Smooth muscle cell (in vitro differentiated cells): ENCODE measurements at regions not wholly inside any gene's neighbourhood (a gene's known extent, or its start where the extent isn't known, plus 50 kb on each side); places are given as distances from the start of the nearest gene placed in this dataset.

Experiments used
- DNase-seq: peaks from one replicate; lab custom pipeline; 2025; ENCODE audit not compliant: unreplicated experiment; lab: John Stamatoyannopoulos, UW
- H2AFZ ChIP-seq: fragments of 200-600 bp; sonication (generic); 2 replicates; pipeline ENCODE4 v1.6.0; 2016; ENCODE audit warnings: antibody characterized with exemption, low read depth, mild to moderate bottlenecking
- H3F3A ChIP-seq: fragments of 200-600 bp; sonication (generic); 2 replicates; pipeline ENCODE4 v1.6.0; 2017; ENCODE audit warnings: antibody characterized with exemption, low read depth
- H3K27ac ChIP-seq: fragments of 200-600 bp; sonication (generic); 2 replicates; pipeline ENCODE4 v1.5.1; 2016; ENCODE audit warnings: low read depth, mild to moderate bottlenecking
- H3K27me3 ChIP-seq: fragments of 200-600 bp; sonication (generic); 2 replicates; pipeline ENCODE4 v1.6.1; 2016; ENCODE audit warnings: low read depth, mild to moderate bottlenecking
- H3K36me3 ChIP-seq: fragments of 200-600 bp; sonication (generic); 2 replicates; pipeline ENCODE4 v1.5.1; 2016; ENCODE audit warnings: low read depth
- H3K4me1 ChIP-seq: fragments of 200-600 bp; sonication (generic); 2 replicates; pipeline ENCODE4 v1.5.1; 2016; ENCODE audit warnings: low read depth
- H3K4me2 ChIP-seq: fragments of 200-600 bp; sonication (generic); 2 replicates; pipeline ENCODE4 v1.6.0; 2016; ENCODE audit warnings: mild to moderate bottlenecking
- H3K4me3 ChIP-seq: fragments of 200-600 bp; sonication (generic); 2 replicates; pipeline ENCODE4 v1.5.1; 2016; ENCODE audit warnings: mild to moderate bottlenecking
- H3K79me2 ChIP-seq: fragments of 200-600 bp; sonication (generic); 2 replicates; pipeline ENCODE4 v1.6.0; 2016; ENCODE audit warnings: low read depth, mild to moderate bottlenecking
- H3K9ac ChIP-seq: fragments of 200-600 bp; sonication (generic); 2 replicates; pipeline ENCODE4 v1.6.0; 2016; ENCODE audit warnings: low read depth
- H3K9me3 ChIP-seq: fragments of 200-600 bp; sonication (generic); replicated peaks from 2 replicates; pipeline ENCODE4 v1.5.1; 2016; ENCODE audit warnings: low read depth
- H4K20me1 ChIP-seq: fragments of 200-600 bp; sonication (generic); 2 replicates; pipeline ENCODE4 v1.6.0; 2016; ENCODE audit warnings: low read depth
- WGBS: methylation state at CpG from one replicate; pipeline ENCODE4 v1.1.7; 2016; ENCODE audit warnings: low lambda C conversion rate; 5-methylcytosine and 5-hydroxymethylcytosine counted together
- TF ChIP-seq, protein P1 (sequence below): fragments of 200-600 bp; sonication (generic); IDR thresholded peaks from 2 replicates; pipeline ENCODE4 v1.5.1; 2017; ENCODE audit warnings: borderline replicate concordance, mild to moderate bottlenecking, antibody characterized with exemption; ENCODE audit not compliant: insufficient read depth, poor library complexity, severe bottlenecking

DNA sequence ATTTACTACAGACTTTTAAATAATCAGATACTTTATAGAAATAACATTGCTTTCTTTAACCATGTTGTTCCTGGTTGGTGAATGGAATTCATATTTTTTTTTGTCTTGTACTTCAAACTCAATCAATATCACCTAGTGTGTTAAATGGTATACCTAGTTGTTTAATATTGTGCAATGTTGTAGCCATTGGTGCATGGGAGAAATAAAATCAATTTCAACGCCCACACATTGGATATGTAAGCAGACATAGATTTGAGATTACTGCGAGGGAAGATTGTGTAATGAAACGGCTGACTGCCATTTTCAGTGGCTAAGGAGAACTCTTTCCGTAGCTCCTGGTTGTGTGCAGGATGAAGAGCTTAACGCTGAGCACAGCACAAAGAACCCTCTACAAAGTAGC lies 626.1 kb downstream of the TMEM182 start:
- Histone ChIP-seq H3K79me2 (no peaks in the 10 kb centered on the region), H3K36me3 (no peaks in the 10 kb centered on the region), H4K20me1 (no peaks in the 10 kb centered on the region), H2AFZ (no peak overlapping the region), H3K4me1 (no peaks in the 10 kb centered on the region), H3K27ac (no peak overlapping the region), H3K9ac (no peak overlapping the region), H3K27me3 (no peaks in the 10 kb centered on the region), H3K4me3 (no peak overlapping the region), H3F3A (no peaks in the 10 kb centered on the region), H3K4me2 (no peak overlapping the region), H3K9me3 (no peaks in the 10 kb centered on the region)
- no peak for DNase-seq
- 83% methylated on average over 5 of the region's 5 CpGs for WGBS
- TF ChIP-seq, protein P1, sequence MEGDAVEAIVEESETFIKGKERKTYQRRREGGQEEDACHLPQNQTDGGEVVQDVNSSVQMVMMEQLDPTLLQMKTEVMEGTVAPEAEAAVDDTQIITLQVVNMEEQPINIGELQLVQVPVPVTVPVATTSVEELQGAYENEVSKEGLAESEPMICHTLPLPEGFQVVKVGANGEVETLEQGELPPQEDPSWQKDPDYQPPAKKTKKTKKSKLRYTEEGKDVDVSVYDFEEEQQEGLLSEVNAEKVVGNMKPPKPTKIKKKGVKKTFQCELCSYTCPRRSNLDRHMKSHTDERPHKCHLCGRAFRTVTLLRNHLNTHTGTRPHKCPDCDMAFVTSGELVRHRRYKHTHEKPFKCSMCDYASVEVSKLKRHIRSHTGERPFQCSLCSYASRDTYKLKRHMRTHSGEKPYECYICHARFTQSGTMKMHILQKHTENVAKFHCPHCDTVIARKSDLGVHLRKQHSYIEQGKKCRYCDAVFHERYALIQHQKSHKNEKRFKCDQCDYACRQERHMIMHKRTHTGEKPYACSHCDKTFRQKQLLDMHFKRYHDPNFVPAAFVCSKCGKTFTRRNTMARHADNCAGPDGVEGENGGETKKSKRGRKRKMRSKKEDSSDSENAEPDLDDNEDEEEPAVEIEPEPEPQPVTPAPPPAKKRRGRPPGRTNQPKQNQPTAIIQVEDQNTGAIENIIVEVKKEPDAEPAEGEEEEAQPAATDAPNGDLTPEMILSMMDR, result no peak

DNA sequence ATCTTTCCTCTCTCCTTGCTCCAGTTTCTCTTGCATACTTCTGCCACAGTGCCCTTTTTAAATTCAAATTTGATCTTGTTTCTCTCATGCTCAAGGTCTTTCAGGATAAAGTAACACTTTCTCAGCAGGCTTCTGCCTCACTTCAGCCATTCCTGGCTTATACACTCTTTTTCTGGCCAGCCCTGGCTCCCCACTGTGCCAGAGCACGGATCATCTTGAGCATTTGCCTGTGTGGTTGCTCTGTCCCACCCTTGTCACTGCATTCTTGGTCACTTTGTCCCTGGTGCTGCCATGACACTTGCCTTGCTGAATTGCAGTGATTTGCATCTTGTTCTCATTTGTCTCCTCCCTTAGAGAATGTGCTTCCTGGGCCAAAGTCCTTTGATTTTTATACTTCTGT lies 634.3 kb downstream of the TMEM182 start:
- no peak overlapping the region for H3K4me2 ChIP-seq
- no peaks in the 10 kb centered on the region for H4K20me1 ChIP-seq
- H3K27ac ChIP-seq, result no peak overlapping the region
- DNase-seq, result no peak
- H3K27me3 ChIP-seq, result no peaks in the 10 kb centered on the region
- no peaks in the 10 kb centered on the region for H3K9me3 ChIP-seq
- H3K9ac ChIP-seq, result no peak overlapping the region
- H2AFZ ChIP-seq, result no peak overlapping the region
- H3K4me3 ChIP-seq, result no peak overlapping the region
- peaks cover 2% of the 10 kb centered on the region for H3K4me1 ChIP-seq
- TF ChIP-seq, protein P1, result no peak
- 18% methylated on average over 1 of the region's 1 CpG for WGBS
- H3K36me3 ChIP-seq, result no peaks in the 10 kb centered on the region
- H3F3A ChIP-seq, result no peaks in the 10 kb centered on the region
- no peaks in the 10 kb centered on the region for H3K79me2 ChIP-seq

DNA sequence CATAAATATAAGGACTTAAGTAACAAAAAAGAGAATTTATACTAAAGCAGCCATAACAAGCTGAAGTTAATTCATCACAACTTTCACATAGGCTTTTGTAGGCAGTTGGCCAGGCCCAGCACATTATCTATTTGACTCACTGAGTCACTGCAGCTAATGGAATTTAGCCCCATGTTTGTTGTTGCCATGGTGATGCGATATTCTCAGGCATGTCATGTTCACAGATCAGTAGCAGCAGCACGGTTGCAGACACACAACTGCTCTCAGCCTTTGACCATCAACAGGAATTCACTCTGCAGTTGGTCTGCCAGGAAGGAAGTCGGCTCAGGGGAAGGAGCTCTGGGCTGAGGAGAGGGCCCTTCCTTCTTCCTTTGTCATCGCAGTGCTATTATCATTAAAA lies 639.8 kb downstream of the TMEM182 start:
- peak overlapping the region; percentile 84 for H3K9ac ChIP-seq
- H3K79me2 ChIP-seq, result no peaks in the 10 kb centered on the region
- peaks cover 5% of the 10 kb centered on the region for H3K4me1 ChIP-seq
- no peaks in the 10 kb centered on the region for H3K27me3 ChIP-seq
- peak overlapping the region; percentile 58 for H3K4me2 ChIP-seq
- peak; percentile 13 for DNase-seq
- no peaks in the 10 kb centered on the region for H3K9me3 ChIP-seq
- peak overlapping the region; percentile 95 for H3K27ac ChIP-seq
- H3K4me3 ChIP-seq, result no peak overlapping the region
- H3F3A ChIP-seq, result peaks cover 9% of the 10 kb centered on the region
- H2AFZ ChIP-seq, result peak overlapping the region; percentile 58
- 12% methylated on average over 4 of the region's 4 CpGs for WGBS
- no peaks in the 10 kb centered on the region for H4K20me1 ChIP-seq
- H3K36me3 ChIP-seq, result no peaks in the 10 kb centered on the region
- TF ChIP-seq, protein P1, result no peak

DNA sequence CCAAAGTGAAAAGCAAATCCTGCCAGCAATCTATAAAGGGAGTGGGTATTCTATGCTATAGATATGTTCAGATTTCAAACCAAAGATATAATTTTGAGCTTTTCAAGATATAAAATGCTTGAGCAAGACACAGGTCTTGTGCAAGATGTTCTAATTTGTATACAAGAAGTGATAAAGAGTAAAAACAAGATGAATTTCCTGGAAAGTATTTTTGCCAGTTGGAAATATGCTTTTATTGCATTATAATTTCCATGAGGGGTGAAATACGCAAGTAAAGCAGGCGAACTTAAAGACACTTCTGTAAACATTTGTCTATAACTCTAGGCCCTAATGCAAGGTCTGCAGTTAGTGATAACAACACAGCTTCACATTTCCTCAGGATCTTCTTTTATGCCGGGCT lies 640.5 kb downstream of the TMEM182 start:
- Histone ChIP-seq H3K27me3 (no peaks in the 10 kb centered on the region), H3K4me3 (no peak overlapping the region), H3K4me2 (peak overlapping the region; percentile 58), H3F3A (peaks cover 9% of the 10 kb centered on the region), H3K27ac (peak overlapping the region; percentile 95), H4K20me1 (no peaks in the 10 kb centered on the region), H3K79me2 (no peaks in the 10 kb centered on the region), H2AFZ (peak overlapping the region; percentile 58), H3K9me3 (no peaks in the 10 kb centered on the region), H3K4me1 (peaks cover 5% of the 10 kb centered on the region), H3K36me3 (no peaks in the 10 kb centered on the region), H3K9ac (peak overlapping the region; percentile 84)
- no peak for DNase-seq
- 56% methylated on average over 3 of the region's 3 CpGs for WGBS
- TF ChIP-seq, protein P1, result no peak
